HG03378 (cell line): ENCODE measurements at regions not wholly inside any gene's neighbourhood (a gene's known extent, or its start where the extent isn't known, plus 50 kb on each side); places are given as distances from the start of the nearest gene placed in this dataset.
"Not testable (repeated sequence)": the region's sequence is repeated elsewhere in the genome, so short reads cannot be mapped to it uniquely, and the experiment has no call there.

Experiments used
- ATAC-seq: cut with Tn5 transposase; IDR thresholded peaks from one replicate; pipeline ENCODE4 v1.9.1; 2021; ENCODE audit warnings: mild to moderate bottlenecking, moderate library complexity; ENCODE audit not compliant: unreplicated experiment

DNA sequence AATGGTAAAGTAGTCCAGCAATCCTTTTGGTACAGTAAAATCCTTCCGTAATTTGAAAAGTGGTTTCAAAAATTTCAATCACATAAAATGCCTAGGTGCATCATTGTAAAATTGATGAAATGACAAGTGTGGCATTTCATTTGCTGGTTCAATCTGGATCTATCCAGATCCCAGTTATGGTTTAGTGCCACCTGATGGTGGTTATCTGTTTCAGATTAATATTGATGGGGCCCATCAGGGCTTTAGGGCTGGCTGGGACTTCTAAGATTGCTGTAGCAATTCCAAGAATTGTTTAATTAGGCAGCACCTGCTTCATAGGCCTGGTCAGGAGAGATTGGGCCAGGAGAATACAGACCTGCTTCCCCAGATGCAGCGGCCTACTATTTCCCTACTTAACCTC, 55.5 kb upstream of the PIK3C3 start:
- no peak for ATAC-seq

DNA sequence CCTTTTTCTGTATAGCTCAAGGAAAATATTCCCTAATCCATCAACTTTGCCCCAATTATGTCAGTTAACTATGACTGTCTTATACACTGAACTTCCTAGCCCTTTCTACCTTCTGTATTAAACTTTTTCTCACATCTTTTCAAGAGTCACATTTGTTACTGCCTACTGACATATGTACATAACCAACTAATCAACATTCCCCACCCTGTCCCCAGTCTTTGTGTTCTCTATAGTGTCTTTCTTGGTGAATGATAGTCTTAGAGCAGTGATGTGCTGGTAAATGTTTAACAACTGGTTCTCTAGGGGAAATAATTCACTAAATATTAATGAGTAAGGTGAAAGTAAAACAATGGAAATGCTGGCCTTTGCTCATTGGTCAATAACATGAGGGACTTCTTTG, 61.6 kb upstream of the PIK3C3 start:
- ATAC-seq = no peak

DNA sequence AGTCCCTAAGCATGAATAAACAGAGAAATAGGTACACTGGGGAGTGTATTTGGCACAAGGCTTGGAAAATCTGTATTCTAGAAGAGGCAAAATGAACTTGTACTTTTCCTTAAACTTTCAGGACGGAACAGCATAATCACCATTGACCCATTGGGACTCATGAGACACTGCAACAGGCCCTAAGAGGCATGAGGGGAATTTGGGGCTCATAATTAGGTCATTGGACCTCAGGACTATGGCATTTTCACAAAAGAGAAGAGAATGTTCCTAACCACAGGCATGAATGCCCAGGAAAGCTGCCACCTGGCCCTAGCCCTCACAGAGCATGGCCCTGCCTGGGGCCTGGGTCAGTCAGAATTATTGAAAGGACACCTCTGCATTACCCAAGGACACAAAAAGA, 67.9 kb upstream of the PIK3C3 start:
- no peak for ATAC-seq

DNA sequence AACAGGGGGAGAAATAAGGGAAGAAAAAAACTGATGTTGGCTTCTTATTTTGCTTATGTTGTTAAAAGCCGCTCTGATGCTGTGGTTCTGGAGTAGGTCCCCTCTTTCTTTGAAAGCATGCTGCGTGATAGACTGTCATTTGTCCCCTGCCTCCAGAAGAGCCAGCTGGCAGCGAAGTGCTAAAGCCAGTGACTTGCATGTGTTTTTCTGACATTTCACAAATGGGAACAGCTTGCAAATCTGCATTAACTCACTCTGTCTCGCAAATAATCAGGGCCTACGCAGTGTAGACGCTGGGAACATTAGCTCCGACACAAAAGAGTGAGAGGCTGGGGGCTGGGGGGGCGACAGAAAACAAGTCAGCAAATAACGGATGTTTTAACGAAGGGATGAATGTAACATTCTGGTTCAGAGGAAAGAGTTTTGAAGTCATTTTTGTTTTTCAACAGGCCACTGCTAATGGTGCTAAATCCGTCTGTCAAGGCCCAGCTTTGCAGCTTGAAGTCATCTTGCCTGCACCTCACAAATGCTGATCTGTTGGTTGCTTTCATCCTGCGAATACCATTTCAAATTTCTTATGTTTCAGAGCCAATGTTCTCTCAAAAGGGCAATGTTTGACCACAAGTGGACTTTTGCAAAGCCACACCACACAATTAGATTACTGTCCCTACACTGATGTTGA, 68.8 kb upstream of the PIK3C3 start:
- ATAC-seq = no peak

DNA sequence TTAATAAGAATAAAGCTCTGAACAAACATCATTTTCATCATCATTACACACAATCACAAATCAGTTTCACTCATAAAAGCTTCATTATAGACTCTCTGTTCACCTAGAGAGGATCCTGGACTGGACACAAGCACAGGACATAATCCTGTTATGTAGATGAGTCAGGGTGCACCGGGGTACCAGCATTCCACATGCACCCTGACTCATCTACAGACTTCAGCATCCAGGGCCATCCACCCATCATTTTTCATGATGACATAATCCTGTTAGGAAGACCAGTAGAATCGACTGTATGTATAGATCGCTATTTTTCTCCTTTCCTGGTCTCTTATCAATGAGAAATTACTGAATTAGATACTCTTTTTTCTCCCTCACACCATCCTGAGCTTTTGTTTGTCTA, 73.7 kb upstream of the PIK3C3 start:
- no peak for ATAC-seq

DNA sequence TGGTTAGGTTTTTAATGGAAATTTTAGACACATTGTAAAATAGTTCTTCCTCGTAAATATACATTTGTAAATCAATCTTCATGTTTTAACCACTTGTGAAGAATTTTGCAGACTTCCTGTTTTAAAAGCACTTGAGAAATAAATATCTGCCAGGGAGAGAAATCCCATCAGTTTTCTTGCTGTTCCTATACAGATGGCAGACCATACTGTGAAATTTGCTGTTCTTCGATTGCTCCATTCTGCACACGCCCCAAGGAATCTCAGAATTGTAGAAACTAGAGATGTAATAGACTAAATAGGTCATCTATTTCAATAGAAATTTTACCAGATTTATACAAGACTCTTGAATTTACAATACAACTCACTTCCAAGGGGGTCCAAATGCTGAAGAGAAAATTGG, 75.8 kb upstream of the PIK3C3 start:
- no peak for ATAC-seq

DNA sequence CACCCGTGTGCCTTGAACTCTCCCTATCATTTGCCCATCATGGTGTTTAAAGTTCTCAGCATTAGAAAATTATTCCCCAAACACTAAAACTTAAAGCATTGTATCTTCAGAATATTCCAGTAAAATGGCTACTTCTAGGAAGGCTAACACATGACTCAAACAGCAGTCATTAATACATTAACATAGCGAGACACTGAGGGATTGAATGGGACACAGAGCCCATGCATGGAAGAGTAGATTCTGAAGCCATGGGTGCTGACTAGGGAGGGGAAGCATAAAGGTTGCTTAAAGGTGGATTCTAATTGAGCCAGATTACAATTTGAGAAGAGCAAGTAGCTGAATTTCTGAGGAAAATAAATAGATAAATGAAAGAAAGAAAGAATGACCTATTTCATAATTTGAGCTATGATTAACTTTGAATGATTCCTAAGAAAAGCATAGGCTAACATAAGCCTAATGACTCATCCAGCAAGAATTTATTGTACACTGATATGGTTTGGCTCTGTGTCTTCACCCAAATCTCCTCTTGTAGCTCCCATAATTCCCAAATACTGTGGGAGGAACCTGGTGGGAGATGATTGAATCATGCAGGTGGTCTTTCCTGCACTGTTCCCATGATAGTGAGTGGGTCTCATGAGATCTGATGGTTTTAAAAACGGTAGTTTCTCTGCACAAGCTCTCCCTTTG, 79.8 kb upstream of the PIK3C3 start:
- ATAC-seq = no peak

DNA sequence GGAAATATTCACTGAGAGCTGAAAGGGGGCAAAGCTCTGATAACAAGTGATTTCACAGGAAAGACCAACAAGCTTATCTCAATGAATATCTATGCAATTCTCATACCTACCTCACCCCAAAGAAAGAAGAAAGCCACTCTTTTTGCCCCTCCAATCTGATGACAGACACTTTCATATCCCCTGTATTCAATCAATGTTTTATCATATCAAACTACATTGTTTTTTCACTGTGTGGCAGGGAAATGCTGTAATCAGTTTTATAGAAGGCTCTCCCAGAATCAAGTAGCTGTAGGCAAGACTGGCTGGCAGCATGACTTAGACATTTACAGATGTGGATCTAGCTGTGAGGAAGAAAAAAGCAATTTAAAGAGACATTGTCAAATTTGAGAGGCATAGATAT, 81.3 kb upstream of the PIK3C3 start:
- ATAC-seq = no peak

DNA sequence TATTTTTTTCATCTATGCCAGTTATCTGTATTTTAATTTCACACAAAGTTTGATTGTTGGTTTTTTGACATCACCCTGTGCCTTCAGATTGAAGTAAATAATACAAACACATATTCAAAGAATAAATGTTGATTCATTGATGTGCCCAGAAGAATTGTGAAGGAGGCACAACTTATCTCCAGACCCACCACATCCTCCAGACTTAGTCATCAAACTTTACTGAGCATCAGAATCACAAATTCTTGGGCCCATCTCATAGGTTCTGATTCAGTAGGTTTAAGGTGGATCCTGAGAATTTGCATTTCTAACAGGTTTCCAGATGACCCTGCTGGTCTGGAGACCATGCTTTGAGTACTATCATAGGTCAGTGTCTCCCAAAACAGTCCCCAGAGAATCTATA, 82.8 kb upstream of the PIK3C3 start:
- no peak for ATAC-seq

DNA sequence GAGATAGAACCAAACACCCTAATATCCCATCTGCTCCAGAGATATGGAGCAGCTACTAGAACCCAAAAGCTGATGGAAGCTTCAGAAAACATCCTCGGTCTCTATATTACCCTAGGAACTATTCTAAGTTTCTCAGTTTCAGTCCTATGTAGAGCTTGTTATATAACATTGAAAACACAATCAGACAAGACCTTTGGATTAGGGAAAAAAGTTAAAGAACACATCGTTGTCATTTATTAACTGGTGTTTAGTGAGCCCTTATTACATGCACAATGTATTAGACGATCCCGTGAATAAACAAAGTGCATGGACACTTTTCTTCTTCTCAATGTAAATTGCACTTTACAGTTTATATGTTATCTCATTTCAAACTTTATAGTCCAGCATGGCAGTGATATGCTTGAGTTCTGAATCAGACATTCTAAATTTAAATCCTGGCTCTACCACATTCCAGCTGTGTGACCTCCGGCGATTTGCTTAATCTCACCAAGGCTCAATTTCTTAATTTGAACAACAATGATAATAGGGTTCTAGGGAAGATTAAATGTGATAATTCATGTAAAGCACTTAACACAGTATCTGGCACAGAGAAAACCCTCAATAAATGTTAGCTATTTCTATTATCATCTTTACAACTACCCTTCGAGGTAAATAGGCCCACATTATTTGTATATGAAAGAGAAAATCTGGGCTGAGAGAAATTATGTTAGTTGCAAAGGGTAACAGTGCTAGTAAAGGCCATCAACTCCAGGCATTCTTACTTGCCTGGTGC, 83.6 kb upstream of the PIK3C3 start:
- ATAC-seq = no peak

DNA sequence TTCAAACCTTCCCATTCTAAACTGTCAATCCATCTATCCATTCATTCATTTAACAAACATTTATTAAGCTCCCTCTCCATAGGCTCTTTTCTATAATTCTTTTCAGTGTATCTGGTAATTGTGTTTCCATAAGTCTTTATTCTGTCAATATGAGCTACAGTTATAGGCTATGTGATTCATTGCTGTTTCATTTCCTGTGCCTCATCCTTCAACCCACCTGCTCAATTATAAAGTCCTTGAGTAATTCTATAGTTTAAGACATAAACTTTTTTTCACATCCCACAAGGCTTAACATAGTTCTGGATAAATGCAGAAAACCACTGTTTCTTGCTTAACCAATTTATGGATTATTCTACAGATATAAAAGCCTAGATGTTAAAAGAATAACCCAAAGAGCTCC, 84.2 kb upstream of the PIK3C3 start:
- ATAC-seq = no peak

DNA sequence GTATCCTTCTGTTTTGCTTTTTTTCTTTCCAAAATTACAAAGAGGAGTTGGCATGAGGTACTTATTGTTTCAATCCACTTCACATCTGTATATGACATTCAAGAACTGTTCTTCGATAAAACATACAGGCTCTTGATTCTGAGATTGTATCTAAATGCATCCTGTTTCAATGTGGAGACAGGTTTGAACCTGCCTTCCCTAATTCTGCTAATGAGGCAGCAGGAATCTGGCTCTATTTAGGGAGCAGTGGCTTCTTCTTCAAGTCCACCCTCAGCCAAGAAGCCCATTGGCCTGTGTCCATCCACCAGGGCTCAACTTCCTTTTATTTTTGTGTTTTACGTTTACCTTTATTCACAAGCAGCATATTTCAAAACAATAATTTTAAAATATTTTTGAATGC, 84.8 kb upstream of the PIK3C3 start:
- ATAC-seq = no peak

DNA sequence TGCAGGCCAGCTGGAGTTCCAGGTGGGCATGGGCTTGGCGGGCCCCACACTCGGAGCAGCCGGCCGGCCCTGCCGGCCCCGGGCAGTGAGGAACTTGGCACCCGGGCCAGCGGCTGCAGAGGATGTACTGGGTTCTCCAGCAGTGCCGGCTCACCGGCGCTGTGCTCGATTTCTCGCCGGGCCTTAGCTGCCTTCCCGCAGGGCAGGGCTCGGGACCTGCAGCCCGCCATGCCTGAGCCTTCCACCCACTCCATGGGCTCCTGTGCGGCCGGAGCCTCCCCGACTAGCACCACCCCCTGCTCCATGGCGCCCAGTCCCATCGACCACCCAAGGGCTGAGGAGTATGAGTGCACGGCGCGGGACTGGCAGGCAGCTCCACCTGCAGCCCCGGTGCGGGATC, 89.2 kb upstream of the PIK3C3 start:
- ATAC-seq = not testable (repeated sequence)

DNA sequence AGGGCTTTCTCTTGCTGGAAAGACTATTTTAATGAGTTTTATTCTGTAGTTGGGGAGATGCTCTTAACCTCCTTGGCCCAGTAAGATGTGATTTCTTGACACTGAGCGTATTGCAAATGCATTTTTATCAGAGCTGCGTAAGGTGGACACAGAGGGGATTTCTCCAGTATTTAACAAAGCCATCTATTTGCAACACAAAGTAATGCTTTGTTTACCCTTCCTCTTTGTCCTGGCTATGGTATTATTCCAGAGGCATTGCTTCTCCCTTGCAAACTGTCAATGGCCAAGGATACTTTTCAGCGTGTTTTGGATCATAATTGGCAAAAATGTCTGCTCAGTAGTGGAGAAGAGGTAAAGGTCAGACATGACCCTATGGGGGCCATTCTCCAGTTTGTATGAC, 90.8 kb upstream of the PIK3C3 start:
- ATAC-seq = no peak

DNA sequence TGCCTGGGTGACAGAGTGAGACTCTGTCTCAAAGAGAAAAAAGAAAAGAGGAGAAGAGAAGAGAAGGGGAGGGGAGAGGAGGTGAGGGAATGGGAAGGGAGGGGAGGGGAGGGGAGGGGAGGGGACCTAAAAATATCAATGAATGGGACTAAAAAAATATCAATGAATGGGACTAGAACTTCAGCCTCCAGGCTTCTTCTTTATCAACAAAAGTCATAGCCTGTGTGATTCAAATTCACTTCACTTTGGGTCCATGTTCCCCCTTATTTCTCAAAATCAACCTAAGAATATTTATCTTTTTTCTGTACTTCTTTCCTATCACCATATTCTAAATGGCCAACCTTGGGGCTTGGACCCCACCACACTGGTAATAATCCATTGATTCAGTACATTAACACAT, 92.1 kb upstream of the PIK3C3 start:
- ATAC-seq = no peak

DNA sequence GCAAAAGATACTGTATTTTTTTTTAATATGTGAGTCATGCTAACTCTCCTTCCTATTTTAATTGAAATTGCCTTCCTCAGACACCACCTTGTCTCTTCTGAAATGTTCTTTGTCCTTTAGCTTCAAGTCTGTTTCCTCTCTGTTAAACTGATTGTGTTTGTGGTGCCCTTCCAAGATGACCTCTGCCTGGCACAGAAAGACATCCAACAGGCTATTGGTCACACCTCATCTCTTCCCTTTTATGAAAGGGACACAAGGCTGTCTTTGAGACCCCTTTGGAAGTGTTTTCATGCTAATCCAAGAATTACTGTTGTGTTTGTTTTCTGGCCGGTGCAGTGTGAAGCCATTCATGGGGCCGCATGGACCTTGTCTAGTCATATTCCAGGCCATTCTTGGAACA, 94.0 kb upstream of the PIK3C3 start:
- no peak for ATAC-seq

DNA sequence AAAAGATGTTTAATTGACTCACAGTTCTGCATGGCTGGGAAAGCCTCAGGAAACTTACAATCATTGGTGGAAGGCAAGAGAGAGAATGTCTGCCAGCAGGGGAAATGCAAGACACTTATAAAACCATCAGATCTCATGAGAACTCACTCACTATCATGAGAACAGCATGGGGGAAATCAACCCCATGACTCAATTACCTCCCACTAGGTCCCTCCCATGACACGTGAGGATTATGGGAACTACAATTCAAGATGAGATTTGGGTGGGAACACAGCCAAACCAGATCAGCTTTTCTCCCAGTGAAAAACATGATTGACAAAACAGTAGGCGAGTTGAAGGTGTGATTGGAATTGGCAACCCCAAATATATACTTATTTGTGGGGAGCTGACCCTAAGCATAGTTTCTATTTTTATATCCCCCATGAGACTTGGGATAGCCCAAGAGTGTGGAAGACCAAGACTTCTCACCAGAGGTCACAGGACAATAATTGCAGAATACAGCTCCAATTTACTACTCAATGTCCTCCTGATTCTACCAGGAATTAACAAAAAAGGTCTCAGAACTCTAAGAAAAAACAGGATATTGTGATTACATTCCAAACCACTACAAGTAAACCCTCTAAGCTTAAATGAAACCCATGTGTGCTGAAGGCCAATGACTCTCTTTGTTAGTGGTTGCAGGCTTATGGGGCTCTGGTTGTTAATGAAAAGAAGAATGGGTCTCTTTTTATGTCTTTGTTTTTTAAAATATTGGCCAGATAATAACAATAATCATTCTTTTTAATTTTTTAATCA, 96.1 kb upstream of the PIK3C3 start:
- ATAC-seq = no peak

DNA sequence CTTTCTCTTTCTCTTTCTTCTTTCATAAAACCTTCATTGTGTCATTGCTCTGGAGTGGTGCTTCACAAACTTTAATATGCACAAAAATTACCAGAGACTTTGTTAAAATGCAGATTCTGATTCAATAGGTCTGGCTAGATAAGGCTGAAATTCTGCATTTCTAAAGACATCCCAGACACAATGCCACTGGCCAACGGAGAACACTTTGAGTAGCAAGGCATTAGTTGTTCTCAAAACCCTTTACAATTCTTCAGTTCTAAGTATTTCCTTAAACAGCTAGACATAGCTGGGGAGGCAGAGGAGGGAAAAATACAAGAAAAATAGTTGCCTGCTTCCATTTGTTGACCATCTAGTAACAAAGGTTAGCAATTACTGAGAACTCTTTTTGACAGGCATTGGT, 101.8 kb upstream of the PIK3C3 start:
- ATAC-seq = no peak

DNA sequence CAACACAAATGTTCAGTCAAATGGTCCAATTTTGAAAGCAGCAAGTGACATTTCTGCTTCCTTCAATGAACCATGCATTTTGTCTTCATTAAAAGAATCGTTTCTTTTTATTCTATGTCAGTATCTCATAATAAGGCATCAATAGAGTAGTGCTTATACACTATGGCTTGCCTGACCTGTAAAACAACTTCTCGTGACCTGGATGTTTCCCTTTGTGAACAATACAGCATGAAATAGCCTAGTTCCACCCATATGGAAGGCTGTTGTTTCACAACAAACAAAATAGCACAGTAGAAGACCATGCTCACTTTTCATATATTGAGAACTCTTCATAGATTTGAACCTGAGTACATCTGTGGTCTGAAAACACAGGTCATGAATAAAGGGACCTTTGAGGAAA, 104.3 kb upstream of the PIK3C3 start:
- no peak for ATAC-seq

DNA sequence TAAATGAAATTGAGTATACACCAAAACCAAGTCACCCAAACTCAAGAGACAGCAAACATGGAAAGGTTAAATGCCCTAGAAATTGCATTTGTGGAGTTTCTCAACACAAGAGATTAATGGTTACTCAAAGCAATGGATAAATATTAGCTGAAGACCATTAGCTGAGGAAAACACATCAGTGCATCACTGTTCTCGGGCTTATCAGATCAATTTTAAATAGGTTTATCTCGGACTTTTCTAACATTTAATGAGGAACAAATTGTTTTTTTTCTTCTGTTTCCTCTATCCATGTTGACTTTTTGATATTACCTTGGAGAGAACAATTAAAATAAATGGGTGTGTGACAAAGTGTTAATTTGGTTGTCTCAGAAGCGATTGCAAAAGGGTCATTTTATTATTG, 105.4 kb upstream of the PIK3C3 start:
- no peak for ATAC-seq

DNA sequence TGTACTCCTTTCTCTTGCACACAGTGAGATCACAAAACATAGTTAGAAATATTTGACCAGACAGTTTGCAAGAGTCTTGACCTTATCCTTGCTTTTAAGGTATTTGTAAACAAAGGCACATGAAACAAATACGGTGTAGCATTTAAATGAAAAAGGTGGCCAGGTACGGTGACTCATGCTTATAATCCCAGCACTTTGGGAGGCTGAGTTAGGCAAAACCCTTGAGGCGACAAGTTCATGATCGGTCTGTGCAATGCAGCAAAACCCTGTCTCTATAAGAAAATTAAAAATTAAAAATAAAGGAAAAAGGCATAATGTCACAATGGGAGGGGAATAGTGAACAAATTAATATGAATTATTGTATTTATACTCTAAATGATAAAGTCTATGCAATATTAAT, 109.5 kb upstream of the PIK3C3 start:
- no peak for ATAC-seq
